CD4-positive, alpha-beta T cell treated with Interleukin-21 for 1 hour (primary cell): ENCODE measurements at regions not wholly inside any gene's neighbourhood (a gene's known extent, or its start where the extent isn't known, plus 50 kb on each side); places are given as distances from the start of the nearest gene placed in this dataset.
"Not testable (repeated sequence)": the region's sequence is repeated elsewhere in the genome, so short reads cannot be mapped to it uniquely, and the experiment has no call there.

Experiments
- DNase-seq: peaks from one replicate; pipeline ENCODE4 v3.0.0-alpha.2; 2020

GRCh38 chr2:166727095-166727494 is 161.2 kb upstream of the XIRP2 start:
- DNase-seq, result no peak

- DNase-seq, result no peak
Observed at GRCh38 chr2:166725927-166726924, 162.1 kb upstream of the XIRP2 start.

GRCh38 chr2:166716968-166717367 is 171.3 kb upstream of the XIRP2 start:
- DNase-seq, result no peak

GRCh38 chr2:166700079-166700478 is 188.2 kb upstream of the XIRP2 start:
- no peak for DNase-seq

- no peak for DNase-seq
Observed at GRCh38 chr2:166695154-166695553, 193.1 kb upstream of the XIRP2 start.

- not testable (repeated sequence) for DNase-seq
Observed at GRCh38 chr2:166686057-166686456, 192.0 kb upstream of the SCN7A start.

- DNase-seq, result no peak
Observed at GRCh38 chr2:166677996-166678395, 183.9 kb upstream of the SCN7A start.

- no peak for DNase-seq
Observed at GRCh38 chr2:166676716-166677115, 182.7 kb upstream of the SCN7A start.

GRCh38 chr2:166675553-166675952 is 181.5 kb upstream of the SCN7A start:
- DNase-seq, result no peak

- no peak for DNase-seq
Observed at GRCh38 chr2:166673986-166674385, 179.9 kb upstream of the SCN7A start.

GRCh38 chr2:166671801-166672200 is 177.8 kb upstream of the SCN7A start:
- no peak for DNase-seq

GRCh38 chr2:166671235-166671634 is 177.2 kb upstream of the SCN7A start:
- no peak for DNase-seq

- no peak for DNase-seq
Observed at GRCh38 chr2:166665991-166666940, 172.2 kb upstream of the SCN7A start.

GRCh38 chr2:166661824-166662223 is 167.8 kb upstream of the SCN7A start:
- no peak for DNase-seq

- no peak for DNase-seq
Observed at GRCh38 chr2:166661391-166661790, 167.3 kb upstream of the SCN7A start.

GRCh38 chr2:166658901-166659300 is 164.9 kb upstream of the SCN7A start:
- DNase-seq, result no peak

GRCh38 chr2:166653185-166653813 is 159.2 kb upstream of the SCN7A start:
- DNase-seq, result no peak

- no peak for DNase-seq
Observed at GRCh38 chr2:166651991-166652390, 157.9 kb upstream of the SCN7A start.

- DNase-seq, result no peak
Observed at GRCh38 chr2:166651080-166651675, 157.1 kb upstream of the SCN7A start.

GRCh38 chr2:166647935-166648334 is 153.9 kb upstream of the SCN7A start:
- DNase-seq, result no peak

- DNase-seq, result no peak
Observed at GRCh38 chr2:166643980-166644379, 149.9 kb upstream of the SCN7A start.

- not testable (repeated sequence) for DNase-seq
Observed at GRCh38 chr2:166641516-166641915, 147.5 kb upstream of the SCN7A start.

GRCh38 chr2:166637051-166637450 is 143.0 kb upstream of the SCN7A start:
- no peak for DNase-seq
